Pancreas (tissue), 10 donors: ENCODE measurements at regions not wholly inside any gene's neighbourhood (a gene's known extent, or its start where the extent isn't known, plus 50 kb on each side); places are given as distances from the start of the nearest gene placed in this dataset.
A peak's percentile ranks its signal among the peaks of the same experiment; 100 is the strongest.

ENCODE experiments used
- ATAC-seq, 4 donors: fragments of 200-7000 bp; cut with Tn5 transposase; one replicate each; pipeline versions ENCODE4 v1.8.0 to v1.9.1; 2020; ENCODE audit warnings: mild to moderate bottlenecking in 4 of 4, moderate library complexity in 4 of 4
- DNase-seq, 6 donors: peaks; one replicate each; pipeline ENCODE4 v3.0.0-alpha.2; 2020
- FAIRE-seq: peaks from 2 replicates; lab custom pipeline; 2012; peaks lifted over from hg19 to GRCh38; lab: Jason Lieb, UNC
- H3K27ac ChIP-seq, 4 donors: fragments of 200-600 bp; sonication (generic); 1 replicate in 3 of 4; 2 replicates in 1 of 4; pipeline versions ENCODE4 v1.5.0 to v1.8.0; 2020
- H3K27me3 ChIP-seq, 4 donors: fragments of 200-600 bp; one replicate each; pipeline ENCODE4 v1.8.0; 2021
- H3K36me3 ChIP-seq, 3 donors: fragments of 200-600 bp; sonication (generic) in 1 of 3; one replicate each; pipeline versions ENCODE4 v1.5.0 to v1.8.0; 2020 to 2021
- H3K4me1 ChIP-seq, 3 donors: fragments of 200-600 bp; one replicate each; pipeline ENCODE4 v1.8.0; 2021
- H3K4me3 ChIP-seq, 4 donors: fragments of 200-600 bp; sonication (generic) in 2 of 4; one replicate each; pipeline versions ENCODE4 v1.5.0 to v1.8.0; 2020 to 2021
- H3K9me3 ChIP-seq, 4 donors: fragments of 200-600 bp; one replicate each; pipeline ENCODE4 v1.8.0; 2021
- WGBS, 2 donors: extraction: QIAGEN DNeasy Blood & Tissue Kit; methylation state at CpG; one replicate each; pipeline ENCODE4 v1.1.7; 2013; 5-methylcytosine and 5-hydroxymethylcytosine counted together
- intact Hi-C, 3 donors: fragments of 100-400 bp; cut with DNase I; formaldehyde crosslinking; loops; one replicate each; pipeline versions ENCODE4 v1.11.1 to v1.14.2; 2022
- TF ChIP-seq, protein P1 (sequence below), 4 donors: fragments of 200-600 bp; sonication (generic) in 3 of 4; IDR thresholded peaks; one replicate each; pipeline versions ENCODE4 v1.5.0 to v1.8.0; 2021; ENCODE audit warnings: antibody characterized with exemption in 4 of 4
- donor health status: healthy with polysubstance abuse.
- donor health status: DM: no; HTN: no; CAD: no; lungs with moderate emphysema.
- donor health status: DM: no; HTN: no; CAD: no.
- donor health status: control.
- donor health status: control.
- donor health status: Bipolar disorder and iron deficiency.
- donor health status: DM: yes; HTN: yes; CAD: no.
- donor health status: DM: no; HTN: no; CAD: no.
- donor health status: DM: no; HTN: no; CAD: no.
- donor health status: DM: yes; HTN: yes; CAD: no.

DNA sequence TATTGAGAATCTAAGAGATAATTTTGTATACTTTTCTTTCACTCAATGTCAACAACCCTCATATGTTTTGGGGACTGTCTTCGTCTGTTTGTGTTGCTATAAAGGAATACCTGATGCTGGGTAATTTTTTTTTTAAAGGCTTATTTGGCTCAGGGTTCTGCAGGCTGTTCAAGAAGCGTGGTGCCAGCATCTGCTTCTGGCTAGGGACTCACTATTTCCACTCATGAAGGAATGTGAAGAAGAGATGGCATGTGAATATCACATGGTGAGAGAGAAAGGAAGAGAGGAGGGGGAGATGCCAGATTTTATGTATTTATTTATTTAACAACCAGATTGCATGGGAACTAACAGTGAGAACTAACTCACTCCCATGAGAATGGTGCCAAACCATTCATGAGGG is 827.4 kb upstream of the PHF14 start:
- no peak overlapping the region for H3K4me3 ChIP-seq
- H3K4me1 ChIP-seq: no peaks in the 10 kb centered on the region
- intact Hi-C loops: no loop called here
- H3K9me3 ChIP-seq: no peaks in the 10 kb centered on the region
- ATAC-seq: no peak
- DNase-seq: no peak
- TF ChIP-seq, protein P1, sequence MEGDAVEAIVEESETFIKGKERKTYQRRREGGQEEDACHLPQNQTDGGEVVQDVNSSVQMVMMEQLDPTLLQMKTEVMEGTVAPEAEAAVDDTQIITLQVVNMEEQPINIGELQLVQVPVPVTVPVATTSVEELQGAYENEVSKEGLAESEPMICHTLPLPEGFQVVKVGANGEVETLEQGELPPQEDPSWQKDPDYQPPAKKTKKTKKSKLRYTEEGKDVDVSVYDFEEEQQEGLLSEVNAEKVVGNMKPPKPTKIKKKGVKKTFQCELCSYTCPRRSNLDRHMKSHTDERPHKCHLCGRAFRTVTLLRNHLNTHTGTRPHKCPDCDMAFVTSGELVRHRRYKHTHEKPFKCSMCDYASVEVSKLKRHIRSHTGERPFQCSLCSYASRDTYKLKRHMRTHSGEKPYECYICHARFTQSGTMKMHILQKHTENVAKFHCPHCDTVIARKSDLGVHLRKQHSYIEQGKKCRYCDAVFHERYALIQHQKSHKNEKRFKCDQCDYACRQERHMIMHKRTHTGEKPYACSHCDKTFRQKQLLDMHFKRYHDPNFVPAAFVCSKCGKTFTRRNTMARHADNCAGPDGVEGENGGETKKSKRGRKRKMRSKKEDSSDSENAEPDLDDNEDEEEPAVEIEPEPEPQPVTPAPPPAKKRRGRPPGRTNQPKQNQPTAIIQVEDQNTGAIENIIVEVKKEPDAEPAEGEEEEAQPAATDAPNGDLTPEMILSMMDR (IDR thresholded peaks at IDR 0.05): no peak
- 62 to 64% methylated on average over 2 of the region's 2 CpGs for WGBS, 2 donors
- FAIRE-seq: no peak
- H3K36me3 ChIP-seq: no peaks in the 10 kb centered on the region
- H3K27ac ChIP-seq: no peak overlapping the region
- H3K27me3 ChIP-seq: no peaks in the 10 kb centered on the region

DNA sequence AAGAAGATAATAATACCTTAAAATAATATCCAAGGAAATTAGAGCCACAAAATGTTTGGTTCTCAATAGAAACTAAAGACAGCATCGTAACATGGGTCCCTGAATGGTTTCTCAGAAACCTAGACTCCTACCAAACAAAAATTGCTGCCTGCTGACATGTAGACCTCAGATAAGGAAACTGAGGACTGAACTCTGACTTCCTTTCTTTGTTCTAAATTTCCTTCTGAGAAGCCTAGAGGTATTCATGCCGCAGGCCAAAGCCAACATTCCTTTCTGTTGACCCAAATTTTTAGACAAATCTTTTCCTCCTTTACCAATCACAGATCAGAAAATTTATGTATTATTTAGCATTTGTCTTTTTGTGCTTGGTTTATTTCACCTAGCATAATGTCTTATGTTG is 816.7 kb upstream of the PHF14 start:
- FAIRE-seq (no peak), DNase-seq (no peak), ATAC-seq (no peak)
- H3K27ac ChIP-seq: no peak overlapping the region
- H3K27me3 ChIP-seq: no peaks in the 10 kb centered on the region
- H3K9me3 ChIP-seq: no peaks in the 10 kb centered on the region
- WGBS, 2 donors: 72 to 82% methylated on average over 2 of the region's 2 CpGs
- H3K4me1 ChIP-seq: no peaks in the 10 kb centered on the region
- TF ChIP-seq, protein P1 (IDR thresholded peaks at IDR 0.05): no peak
- no peaks in the 10 kb centered on the region for H3K36me3 ChIP-seq
- intact Hi-C loops: no loop called here
- no peak overlapping the region for H3K4me3 ChIP-seq

DNA sequence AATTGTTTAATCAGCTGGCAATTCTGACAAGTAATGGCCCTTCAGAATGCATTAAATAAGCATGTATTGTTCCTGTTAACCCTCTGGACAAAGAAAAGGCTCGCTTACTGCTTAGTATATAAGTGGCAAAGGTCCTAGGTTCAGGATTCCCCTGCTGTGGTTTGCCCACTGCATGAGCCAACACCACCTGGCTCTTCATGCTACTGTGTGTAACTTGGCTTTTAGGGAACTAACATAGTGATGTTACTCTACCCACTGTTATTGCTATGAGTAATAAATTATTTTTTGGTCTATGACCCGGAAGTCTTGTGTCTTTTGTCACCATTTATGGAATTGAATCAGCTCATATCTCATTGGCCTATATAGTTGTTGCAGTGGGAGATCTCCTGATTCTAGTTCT is 791.7 kb upstream of the PHF14 start:
- TF ChIP-seq, protein P1 (IDR thresholded peaks at IDR 0.05): no peak
- Histone ChIP-seq H3K27ac (no peak overlapping the region), H3K4me1 (no peaks in the 10 kb centered on the region), H3K27me3 (no peaks in the 10 kb centered on the region), H3K4me3 (no peak overlapping the region), H3K9me3 (no peaks in the 10 kb centered on the region), H3K36me3 (no peaks in the 10 kb centered on the region)
- WGBS, 2 donors: 66 to 67% methylated on average over 2 of the region's 2 CpGs
- ATAC-seq (no peak), DNase-seq (no peak), FAIRE-seq (no peak)
- intact Hi-C loops: no loop called here

DNA sequence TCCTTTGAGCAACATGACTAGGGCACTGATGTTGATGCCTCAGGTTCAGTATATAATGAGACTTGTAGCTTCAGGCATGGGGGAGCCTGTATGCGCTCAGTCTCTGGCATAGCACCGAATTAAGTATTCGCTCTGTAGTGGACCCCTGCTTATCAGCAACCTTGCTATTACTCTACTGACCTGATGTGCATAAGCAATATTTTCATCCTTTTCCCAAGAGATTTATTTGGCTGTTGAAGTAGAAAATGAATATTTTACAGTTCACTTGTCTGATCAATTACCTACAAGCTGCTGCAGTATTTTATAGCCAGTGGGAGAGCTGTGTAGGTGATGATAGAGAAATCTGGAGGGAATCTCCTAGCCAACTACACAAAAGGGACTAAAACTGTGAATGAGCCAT is 781.6 kb upstream of the PHF14 start:
- Histone ChIP-seq H3K36me3 (no peaks in the 10 kb centered on the region), H3K27me3 (no peaks in the 10 kb centered on the region), H3K27ac (no peak overlapping the region), H3K4me1 (no peaks in the 10 kb centered on the region), H3K4me3 (no peak overlapping the region), H3K9me3 (no peaks in the 10 kb centered on the region)
- intact Hi-C loops: no loop called here
- 90 to 95% methylated on average over 3 of the region's 3 CpGs for WGBS, 2 donors
- TF ChIP-seq, protein P1 (IDR thresholded peaks at IDR 0.05): no peak
- no peak for ATAC-seq
- DNase-seq: no peak
- no peak for FAIRE-seq

DNA sequence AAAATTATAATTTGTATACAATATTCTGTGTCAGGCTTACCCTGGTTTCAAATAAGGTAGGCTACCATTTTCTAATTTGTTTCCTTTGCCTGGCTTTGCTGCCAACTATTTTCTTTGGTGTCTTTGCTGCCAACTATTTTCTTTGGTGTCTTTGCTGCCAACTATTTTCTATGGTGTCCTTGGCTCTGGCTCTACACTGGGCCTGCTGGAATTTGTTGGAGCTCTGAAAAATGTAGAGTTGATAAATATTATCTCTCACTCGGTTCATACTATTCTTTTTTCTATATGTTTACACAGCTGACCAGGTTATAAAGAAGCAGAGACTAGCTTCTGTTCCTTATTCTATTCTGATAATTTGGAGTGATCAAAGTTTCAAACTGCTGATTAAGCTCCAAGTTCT is 768.0 kb upstream of the PHF14 start:
- no peak for FAIRE-seq
- Histone ChIP-seq H3K27ac (no peak overlapping the region), H3K4me3 (no peak overlapping the region), H3K27me3 (no peaks in the 10 kb centered on the region), H3K9me3 (no peaks in the 10 kb centered on the region), H3K4me1 (peaks cover 0 to 18% (median 5%) of the 10 kb centered on the region in 3 donors), H3K36me3 (no peaks in the 10 kb centered on the region)
- 6 to 10% methylated on average over 1 of the region's 1 CpG for WGBS, 2 donors
- peak in 3 of 4 donors; percentile 73 to 96 (median 76) for ATAC-seq
- TF ChIP-seq, protein P1 (IDR thresholded peaks at IDR 0.05): no peak
- DNase-seq: peak in 2 of 6 donors; percentile 7 to 28
- intact Hi-C loops: no loop called here
